HCT116 (cell line): ENCODE measurements at regions not wholly inside any gene's neighbourhood (a gene's known extent, or its start where the extent isn't known, plus 50 kb on each side); places are given as distances from the start of the nearest gene placed in this dataset.

Experiments
- CEBPB ChIP-seq: IDR thresholded peaks from 2 replicates; pipeline ENCODE4 v1.6.1; 2012; ENCODE audit warnings: low read depth
- EZH2 ChIP-seq: fragments of 200-600 bp; sonication (generic); IDR thresholded peaks from 2 replicates; pipeline ENCODE4 v1.6.1; 2017; ENCODE audit warnings: antibody characterized with exemption, mixed run types
- JUND ChIP-seq: IDR thresholded peaks from 2 replicates; pipeline ENCODE4 v1.6.1; 2012
- POLR2A ChIP-seq: IDR thresholded peaks from 2 replicates; pipeline ENCODE4 v1.7.0; 2011; ENCODE audit warnings: borderline replicate concordance; ENCODE audit not compliant: insufficient read depth, insufficient read length; ENCODE audit errors: extremely low read depth
- YY1 ChIP-seq: IDR thresholded peaks from 2 replicates; pipeline ENCODE4 v1.6.1; 2011; ENCODE audit warnings: low read length, low read depth, moderate library complexity, mild to moderate bottlenecking; ENCODE audit not compliant: insufficient replicate concordance; ENCODE audit errors: extremely low read depth
- TF ChIP-seq, protein P1 (sequence below): IDR thresholded peaks from 2 replicates; pipeline ENCODE4 v1.6.1; 2011; ENCODE audit warnings: mild to moderate bottlenecking, low read length, moderate library complexity; ENCODE audit not compliant: insufficient replicate concordance; ENCODE audit errors: extremely low read depth
- TF ChIP-seq, protein P2 (sequence below), 3 experiments: fragments of 200-600 bp in 1 of 3; sonication (generic) in 1 of 3; IDR thresholded peaks in 2 of 3; conservative IDR thresholded peaks in 1 of 3; 2 replicates each; pipeline ENCODE4 v1.5.1; 2012 to 2017; ENCODE audit warnings: low read depth in 2 of 3, low read length in 2 of 3, antibody characterized with exemption in 1 of 3, borderline replicate concordance in 1 of 3, control low read depth in 1 of 3, mild to moderate bottlenecking in 1 of 3, mixed read lengths in 1 of 3, mixed run types in 1 of 3, moderate library complexity in 1 of 3; ENCODE audit not compliant: insufficient read depth in 1 of 3

DNA sequence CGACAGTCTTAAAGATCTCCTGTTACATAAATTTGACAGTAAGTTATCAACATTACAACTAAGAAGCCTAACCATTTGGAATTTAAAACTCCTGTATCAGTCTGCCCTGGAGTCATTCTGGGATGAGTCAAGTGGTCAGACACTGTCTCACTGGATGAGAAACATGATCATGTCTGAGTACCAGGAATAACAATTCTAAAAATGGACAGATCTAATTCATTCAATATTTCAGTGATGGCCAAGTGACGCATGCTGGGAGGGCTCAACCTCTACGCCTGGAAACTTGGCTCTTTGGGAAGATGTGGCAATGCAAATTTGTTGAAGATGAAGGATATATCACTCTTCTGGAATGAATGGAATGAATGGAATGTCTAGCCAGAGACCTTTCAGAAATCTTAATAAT is 1427.2 kb downstream of the STIM2 start:
- TF ChIP-seq EZH2 (no peak), JUND (no peak), POLR2A (no peak), YY1 (no peak), CEBPB (no peak)
- TF ChIP-seq, protein P1, sequence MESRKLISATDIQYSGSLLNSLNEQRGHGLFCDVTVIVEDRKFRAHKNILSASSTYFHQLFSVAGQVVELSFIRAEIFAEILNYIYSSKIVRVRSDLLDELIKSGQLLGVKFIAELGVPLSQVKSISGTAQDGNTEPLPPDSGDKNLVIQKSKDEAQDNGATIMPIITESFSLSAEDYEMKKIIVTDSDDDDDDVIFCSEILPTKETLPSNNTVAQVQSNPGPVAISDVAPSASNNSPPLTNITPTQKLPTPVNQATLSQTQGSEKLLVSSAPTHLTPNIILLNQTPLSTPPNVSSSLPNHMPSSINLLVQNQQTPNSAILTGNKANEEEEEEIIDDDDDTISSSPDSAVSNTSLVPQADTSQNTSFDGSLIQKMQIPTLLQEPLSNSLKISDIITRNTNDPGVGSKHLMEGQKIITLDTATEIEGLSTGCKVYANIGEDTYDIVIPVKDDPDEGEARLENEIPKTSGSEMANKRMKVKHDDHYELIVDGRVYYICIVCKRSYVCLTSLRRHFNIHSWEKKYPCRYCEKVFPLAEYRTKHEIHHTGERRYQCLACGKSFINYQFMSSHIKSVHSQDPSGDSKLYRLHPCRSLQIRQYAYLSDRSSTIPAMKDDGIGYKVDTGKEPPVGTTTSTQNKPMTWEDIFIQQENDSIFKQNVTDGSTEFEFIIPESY: no peak
- TF ChIP-seq, protein P2, sequence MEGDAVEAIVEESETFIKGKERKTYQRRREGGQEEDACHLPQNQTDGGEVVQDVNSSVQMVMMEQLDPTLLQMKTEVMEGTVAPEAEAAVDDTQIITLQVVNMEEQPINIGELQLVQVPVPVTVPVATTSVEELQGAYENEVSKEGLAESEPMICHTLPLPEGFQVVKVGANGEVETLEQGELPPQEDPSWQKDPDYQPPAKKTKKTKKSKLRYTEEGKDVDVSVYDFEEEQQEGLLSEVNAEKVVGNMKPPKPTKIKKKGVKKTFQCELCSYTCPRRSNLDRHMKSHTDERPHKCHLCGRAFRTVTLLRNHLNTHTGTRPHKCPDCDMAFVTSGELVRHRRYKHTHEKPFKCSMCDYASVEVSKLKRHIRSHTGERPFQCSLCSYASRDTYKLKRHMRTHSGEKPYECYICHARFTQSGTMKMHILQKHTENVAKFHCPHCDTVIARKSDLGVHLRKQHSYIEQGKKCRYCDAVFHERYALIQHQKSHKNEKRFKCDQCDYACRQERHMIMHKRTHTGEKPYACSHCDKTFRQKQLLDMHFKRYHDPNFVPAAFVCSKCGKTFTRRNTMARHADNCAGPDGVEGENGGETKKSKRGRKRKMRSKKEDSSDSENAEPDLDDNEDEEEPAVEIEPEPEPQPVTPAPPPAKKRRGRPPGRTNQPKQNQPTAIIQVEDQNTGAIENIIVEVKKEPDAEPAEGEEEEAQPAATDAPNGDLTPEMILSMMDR (IDR thresholded peaks at IDR 0.05 in 2 of 3, conservative IDR thresholded peaks at IDR 0.05 in 1 of 3; ENCODE audit: borderline replicate concordance in 1 of 3, insufficient read depth in 1 of 3, low read depth in 2 of 3, low read length in 2 of 3): no peak
